ENCODE measurements at regions not wholly inside any gene's neighbourhood (a gene's known extent, or its start where the extent isn't known, plus 50 kb on each side); places are given as distances from the start of the nearest gene placed in this dataset.

DNA sequence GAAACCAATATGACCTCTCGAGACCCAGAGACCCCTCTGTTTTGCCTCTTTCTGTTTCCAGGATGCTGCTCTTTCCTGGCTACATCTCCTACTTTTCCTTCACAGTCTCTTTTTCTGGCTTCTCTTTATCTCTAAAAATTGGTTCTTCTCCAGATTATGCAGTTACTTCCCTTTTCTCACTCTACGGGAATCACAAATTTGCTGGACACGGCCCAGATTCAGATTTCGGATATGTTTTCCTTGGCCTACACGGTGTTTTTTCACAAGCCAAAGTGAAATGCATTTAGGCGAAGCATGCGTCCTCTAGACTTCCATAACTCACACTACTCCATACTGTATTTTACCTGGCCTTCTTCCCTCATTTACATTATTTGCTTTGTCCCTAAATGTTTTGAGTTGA lies 214.7 kb upstream of the MIR17HG start:
- H3K27me3 Mint-ChIP-seq (ENCODE audit: low read depth), result peaks cover 3% of the 10 kb centered on the region; the same call in 1 of the 2 replicates
- H3K36me3 Mint-ChIP-seq, result peaks cover 3% of the 10 kb centered on the region
- no peak overlapping the region for H3K27ac Mint-ChIP-seq
- TF ChIP-seq, protein P1, sequence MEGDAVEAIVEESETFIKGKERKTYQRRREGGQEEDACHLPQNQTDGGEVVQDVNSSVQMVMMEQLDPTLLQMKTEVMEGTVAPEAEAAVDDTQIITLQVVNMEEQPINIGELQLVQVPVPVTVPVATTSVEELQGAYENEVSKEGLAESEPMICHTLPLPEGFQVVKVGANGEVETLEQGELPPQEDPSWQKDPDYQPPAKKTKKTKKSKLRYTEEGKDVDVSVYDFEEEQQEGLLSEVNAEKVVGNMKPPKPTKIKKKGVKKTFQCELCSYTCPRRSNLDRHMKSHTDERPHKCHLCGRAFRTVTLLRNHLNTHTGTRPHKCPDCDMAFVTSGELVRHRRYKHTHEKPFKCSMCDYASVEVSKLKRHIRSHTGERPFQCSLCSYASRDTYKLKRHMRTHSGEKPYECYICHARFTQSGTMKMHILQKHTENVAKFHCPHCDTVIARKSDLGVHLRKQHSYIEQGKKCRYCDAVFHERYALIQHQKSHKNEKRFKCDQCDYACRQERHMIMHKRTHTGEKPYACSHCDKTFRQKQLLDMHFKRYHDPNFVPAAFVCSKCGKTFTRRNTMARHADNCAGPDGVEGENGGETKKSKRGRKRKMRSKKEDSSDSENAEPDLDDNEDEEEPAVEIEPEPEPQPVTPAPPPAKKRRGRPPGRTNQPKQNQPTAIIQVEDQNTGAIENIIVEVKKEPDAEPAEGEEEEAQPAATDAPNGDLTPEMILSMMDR (IDR thresholded peaks at IDR 0.05), result no peak
- H3K4me1 Mint-ChIP-seq, result peaks cover 24% of the 10 kb centered on the region
- ChIA-PET POLR2A (no interaction called here), CTCF (no interaction called here)
- no peak overlapping the region for H3K4me3 Mint-ChIP-seq
- ATAC-seq (no peak), DNase-seq (ENCODE audit: low spot score) (no peak)
- H3K9me3 Mint-ChIP-seq, result peaks cover 11% of the 10 kb centered on the region

DNA sequence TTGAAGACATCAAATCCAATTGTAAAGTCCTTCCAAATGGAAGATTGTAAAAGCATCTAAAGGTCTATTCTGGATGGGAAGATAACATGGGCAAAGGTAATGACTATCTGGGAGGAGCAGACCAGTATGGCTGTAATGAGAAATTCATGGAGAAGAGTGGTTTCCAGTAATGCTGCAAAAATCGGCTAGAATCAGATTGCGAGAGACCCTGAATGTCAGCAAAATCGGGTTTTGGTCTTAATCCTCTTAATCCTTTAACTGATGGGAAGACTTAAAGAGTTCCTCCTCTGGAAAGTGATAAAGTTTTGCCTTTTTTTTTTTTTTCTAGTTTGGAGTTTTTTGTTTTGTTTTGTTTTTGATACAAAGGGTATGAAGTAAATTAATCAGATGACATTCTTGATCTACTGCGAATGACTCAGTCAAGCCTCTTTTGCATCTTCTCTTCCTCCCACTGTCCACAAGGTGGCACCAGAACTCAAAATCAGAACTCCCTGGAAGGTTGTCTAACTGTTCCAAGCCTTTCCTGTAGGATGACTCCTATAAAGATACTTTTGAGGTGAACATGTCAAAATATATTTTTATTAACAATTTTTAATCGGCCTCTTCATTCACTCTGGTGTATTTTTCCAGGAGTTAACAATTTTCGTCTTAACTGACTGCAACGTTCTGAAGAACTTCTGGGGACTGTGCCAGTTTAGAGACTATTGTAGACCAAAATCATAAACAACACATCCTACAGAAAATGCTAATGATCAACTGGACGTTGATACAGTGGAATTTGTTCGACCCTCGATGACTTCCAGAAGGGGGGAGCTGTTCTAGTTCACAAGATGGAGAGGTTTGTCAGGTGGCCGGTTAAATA lies 213.3 kb upstream of the MIR17HG start:
- TF ChIP-seq, protein P2, sequence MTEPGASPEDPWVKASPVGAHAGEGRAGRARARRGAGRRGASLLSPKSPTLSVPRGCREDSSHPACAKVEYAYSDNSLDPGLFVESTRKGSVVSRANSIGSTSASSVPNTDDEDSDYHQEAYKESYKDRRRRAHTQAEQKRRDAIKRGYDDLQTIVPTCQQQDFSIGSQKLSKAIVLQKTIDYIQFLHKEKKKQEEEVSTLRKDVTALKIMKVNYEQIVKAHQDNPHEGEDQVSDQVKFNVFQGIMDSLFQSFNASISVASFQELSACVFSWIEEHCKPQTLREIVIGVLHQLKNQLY (CRISPR knock-in tag; IDR thresholded peaks at IDR 0.05), result no peak
- TF ChIP-seq, protein P1 (IDR thresholded peaks at IDR 0.05), result peak; percentile 59
- TF ChIP-seq, protein P3, sequence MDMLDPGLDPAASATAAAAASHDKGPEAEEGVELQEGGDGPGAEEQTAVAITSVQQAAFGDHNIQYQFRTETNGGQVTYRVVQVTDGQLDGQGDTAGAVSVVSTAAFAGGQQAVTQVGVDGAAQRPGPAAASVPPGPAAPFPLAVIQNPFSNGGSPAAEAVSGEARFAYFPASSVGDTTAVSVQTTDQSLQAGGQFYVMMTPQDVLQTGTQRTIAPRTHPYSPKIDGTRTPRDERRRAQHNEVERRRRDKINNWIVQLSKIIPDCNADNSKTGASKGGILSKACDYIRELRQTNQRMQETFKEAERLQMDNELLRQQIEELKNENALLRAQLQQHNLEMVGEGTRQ (CRISPR knock-in tag; IDR thresholded peaks at IDR 0.05), result no peak
- no peak for TF ChIP-seq ZNF121 (CRISPR knock-in tag; IDR thresholded peaks at IDR 0.05)

DNA sequence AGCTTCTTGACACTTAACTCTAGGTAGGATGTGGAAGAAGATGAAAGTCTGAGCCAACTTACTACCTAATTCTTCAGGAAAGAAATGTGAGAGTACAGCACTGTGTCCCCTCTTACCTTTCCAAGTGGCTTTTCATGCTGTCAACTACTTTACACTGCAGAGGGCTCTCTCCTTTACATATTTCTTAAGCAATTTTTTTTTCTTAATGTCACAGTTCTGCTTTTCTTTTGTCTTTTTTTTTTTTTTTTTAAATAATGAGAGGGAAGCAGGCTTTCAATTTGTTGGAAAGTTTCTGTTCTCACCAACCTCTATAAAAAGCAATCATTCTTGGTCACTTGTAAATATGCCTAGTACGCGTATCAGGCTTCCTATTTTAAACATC lies 212.7 kb upstream of the MIR17HG start:
- POLR2A ChIA-PET, result no interaction called here
- H3K27ac Mint-ChIP-seq, result no peak overlapping the region
- CTCF ChIA-PET, result interaction anchor here (0.7 to 3.6 kb wide), 2 partner anchors 50 to 113 kb away, joined by 7 to 19 read pairs; no protein-coding TSS in a partner anchor
- DNase-seq (ENCODE audit: low spot score) (no peak), ATAC-seq (no peak)
- peaks cover 3% of the 10 kb centered on the region for H3K36me3 Mint-ChIP-seq
- H3K9me3 Mint-ChIP-seq, result peaks cover 11% of the 10 kb centered on the region
- no peak for TF ChIP-seq TEAD4 (CRISPR knock-in tag; IDR thresholded peaks at IDR 0.05)
- H3K4me3 Mint-ChIP-seq, result no peak overlapping the region
- peaks cover 44% of the 10 kb centered on the region for H3K4me1 Mint-ChIP-seq
- peaks cover 3% of the 10 kb centered on the region; the same call in 1 of the 2 replicates for H3K27me3 Mint-ChIP-seq (ENCODE audit: low read depth)

More for the DNA sequence above, 213.3 kb upstream of the MIR17HG start:
- Mint-ChIP-seq H3K4me1 (peaks cover 38% of the 10 kb centered on the region), H3K9me3 (peaks cover 11% of the 10 kb centered on the region), H3K27me3 (ENCODE audit: low read depth) (peaks cover 3% of the 10 kb centered on the region; the same call in 1 of the 2 replicates), H3K4me3 (no peak overlapping the region), H3K27ac (no peak overlapping the region), H3K36me3 (peaks cover 3% of the 10 kb centered on the region)
- peak; percentile 90 for ATAC-seq
- ChIA-PET CTCF (interaction anchor here (0.7 to 3.6 kb wide), 2 partner anchors 50 to 113 kb away, joined by 7 to 19 read pairs; no protein-coding TSS in a partner anchor), POLR2A (no interaction called here)
- DNase-seq (ENCODE audit: low spot score), result peak; percentile 36

DNA sequence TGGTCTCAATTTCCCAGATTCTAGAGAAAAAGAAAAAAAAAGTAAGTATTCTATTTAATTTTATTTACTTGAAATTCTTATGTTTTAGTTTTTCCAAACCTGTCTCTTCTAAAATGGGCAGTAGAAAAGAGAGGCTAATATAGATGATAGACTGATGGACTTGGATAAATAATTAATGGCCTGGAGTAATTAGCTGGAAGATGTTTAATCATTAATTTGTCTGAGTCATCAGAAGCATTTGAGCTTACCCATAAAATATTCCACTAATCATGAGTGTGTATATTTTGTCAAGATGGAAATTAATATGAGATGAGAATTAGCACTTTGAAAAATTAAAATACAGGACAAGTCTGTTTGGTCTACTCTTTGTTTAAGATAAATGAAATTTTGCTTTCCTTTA lies 212.1 kb upstream of the MIR17HG start:
- peaks cover 3% of the 10 kb centered on the region for H3K36me3 Mint-ChIP-seq
- DNase-seq (ENCODE audit: low spot score) (no peak), ATAC-seq (no peak)
- TF ChIP-seq GRHL2 (CRISPR knock-in tag; IDR thresholded peaks at IDR 0.05; ENCODE audit: insufficient replicate concordance, severe bottlenecking) (no peak), FOXP1 (CRISPR knock-in tag; IDR thresholded peaks at IDR 0.05; ENCODE audit: borderline replicate concordance) (no peak)
- peaks cover 6% of the 10 kb centered on the region for H3K9me3 Mint-ChIP-seq
- no peak overlapping the region for H3K27ac Mint-ChIP-seq
- ChIA-PET POLR2A (no interaction called here), CTCF (interaction anchor here (3.6 kb wide), 1 partner anchor 49 kb away, joined by 19 read pairs; no protein-coding TSS in a partner anchor)
- peaks cover 50% of the 10 kb centered on the region for H3K4me1 Mint-ChIP-seq
- no peak overlapping the region for H3K4me3 Mint-ChIP-seq
- H3K27me3 Mint-ChIP-seq (ENCODE audit: low read depth), result peaks cover 3% of the 10 kb centered on the region; the same call in 1 of the 2 replicates
